GM21529 (cell line): ENCODE measurements at regions not wholly inside any gene's neighbourhood (a gene's known extent, or its start where the extent isn't known, plus 50 kb on each side); places are given as distances from the start of the nearest gene placed in this dataset.

Source experiments
- ATAC-seq: cut with Tn5 transposase; IDR thresholded peaks from one replicate; pipeline ENCODE4 v1.9.1; 2021; ENCODE audit not compliant: unreplicated experiment

DNA sequence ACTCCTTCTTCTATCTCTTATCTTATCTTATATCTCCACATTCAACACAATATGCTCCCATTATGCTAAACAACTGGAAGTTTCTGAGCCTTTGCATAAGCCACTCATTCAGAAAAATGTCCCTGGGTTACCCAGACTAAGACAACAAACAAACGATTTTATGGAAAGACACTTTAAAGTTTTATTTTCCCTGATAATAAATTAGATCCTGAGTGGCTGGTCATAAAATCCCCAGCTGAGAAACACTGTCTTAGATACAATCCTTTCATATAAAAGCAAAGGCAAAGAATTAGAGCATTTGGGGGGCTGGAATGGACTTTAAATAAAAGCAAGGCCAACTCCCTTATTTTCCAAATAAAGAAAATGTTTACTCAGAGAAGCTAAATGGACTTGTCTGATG lies 322.3 kb downstream of the GBE1 start:
- ATAC-seq = no peak

DNA sequence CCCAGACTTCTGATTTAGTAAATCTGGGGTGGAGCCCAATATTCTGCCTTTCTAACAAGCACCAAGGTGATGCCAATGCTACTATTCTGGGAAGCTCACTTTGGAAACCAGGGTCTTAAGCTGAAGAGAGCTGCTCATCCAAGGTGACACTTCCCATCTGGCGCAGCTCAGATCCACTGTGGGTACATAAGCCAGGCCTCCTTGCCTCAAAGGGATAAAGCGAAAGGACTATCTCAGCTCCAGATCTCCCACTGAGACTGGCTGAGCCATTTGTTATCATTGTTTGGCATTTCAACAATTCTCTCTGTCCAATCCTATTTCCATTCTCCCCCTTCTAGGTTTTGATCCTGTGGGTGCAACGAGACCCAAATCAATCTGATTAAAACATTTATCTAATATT lies 323.8 kb downstream of the GBE1 start:
- ATAC-seq = no peak

DNA sequence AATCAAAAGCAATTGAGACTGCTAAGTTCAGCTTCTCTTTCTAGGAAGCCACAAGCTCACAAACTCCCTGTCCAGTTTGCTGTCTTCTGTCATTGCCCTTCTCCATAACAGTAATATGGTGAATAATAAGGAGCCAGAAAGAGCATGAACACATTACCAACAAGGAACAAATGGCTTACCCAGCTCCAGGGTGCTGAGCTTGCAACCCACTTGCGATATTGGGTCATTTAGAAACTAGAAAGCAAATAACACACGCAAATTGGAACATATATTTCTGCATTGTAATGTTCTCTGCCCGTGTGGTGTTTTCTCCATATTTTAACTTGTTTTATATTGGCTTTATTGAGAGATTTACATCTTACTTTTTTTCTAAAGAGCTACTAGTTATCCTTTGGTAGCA lies 325.3 kb downstream of the GBE1 start:
- no peak for ATAC-seq

DNA sequence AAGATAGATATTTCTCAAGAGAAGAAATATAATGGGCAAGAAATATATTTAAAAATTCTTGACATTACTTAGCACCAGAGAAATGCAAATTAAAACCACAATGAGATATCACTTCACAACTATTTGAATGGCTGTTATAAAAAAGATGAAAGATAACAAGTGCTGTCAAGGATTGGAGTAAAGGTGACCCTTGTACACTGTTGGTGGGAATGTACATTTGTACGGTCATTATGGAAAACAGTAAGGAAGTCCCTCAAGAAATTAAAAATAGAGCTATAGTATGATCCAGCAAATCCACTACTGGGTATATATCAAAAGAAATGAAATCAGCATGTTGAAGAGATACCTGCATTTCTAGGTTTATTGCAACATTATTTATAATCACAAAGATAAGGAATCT lies 326.4 kb downstream of the GBE1 start:
- no peak for ATAC-seq

DNA sequence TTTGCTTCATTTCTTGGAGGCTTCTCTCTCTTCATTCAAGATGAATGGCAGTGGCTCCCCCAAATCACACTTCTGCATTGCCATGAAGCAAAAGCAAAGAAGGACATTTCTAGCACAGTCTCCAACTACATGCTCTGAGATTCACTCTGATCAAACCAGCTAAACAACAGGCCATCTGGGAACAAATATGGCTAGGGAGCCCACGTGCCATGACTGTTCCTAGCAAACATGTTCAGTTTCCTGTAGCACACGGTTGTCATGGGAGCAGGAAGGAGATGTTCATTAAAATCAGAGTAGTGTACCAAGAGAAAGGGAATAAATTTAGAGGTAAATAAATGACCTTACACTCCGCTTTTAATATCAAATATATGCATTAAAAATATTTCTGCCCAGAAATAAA lies 327.3 kb downstream of the GBE1 start:
- no peak for ATAC-seq

DNA sequence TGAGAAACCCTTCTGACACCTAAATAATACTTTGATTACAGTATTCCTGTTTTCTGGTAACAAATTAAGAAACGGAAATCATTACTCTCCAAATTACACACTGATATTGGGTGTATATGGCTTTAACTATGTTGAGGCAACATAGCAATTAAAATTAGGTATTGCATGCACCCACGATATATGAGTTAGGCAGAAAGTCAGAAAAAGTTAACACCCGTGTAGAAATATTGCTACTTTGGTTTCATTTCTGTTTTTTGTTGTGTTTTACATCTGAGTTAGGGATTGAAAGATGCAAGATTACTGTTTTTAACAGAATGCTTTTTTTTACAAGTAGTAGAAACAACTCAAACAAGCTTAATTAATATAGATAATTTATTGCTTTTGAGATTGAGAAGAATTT lies 327.8 kb downstream of the GBE1 start:
- no peak for ATAC-seq

DNA sequence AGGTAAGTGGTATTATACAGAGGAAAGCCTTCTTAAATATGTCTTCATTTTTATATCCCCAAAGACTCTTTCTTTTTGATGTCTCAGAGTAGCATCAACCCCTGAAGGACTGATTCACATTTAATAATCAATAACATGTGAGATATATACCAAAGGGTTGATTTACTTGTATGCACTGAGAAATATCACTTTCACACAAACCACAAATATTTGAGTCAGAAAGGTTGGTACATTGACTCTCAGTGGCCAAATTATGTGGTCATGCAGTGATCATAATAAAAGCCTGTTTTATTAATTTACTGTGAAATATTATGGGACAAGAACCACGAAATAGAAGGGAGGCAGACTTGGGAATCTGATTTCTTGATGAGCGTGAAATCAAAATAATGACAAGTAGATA lies 329.0 kb downstream of the GBE1 start:
- no peak for ATAC-seq

DNA sequence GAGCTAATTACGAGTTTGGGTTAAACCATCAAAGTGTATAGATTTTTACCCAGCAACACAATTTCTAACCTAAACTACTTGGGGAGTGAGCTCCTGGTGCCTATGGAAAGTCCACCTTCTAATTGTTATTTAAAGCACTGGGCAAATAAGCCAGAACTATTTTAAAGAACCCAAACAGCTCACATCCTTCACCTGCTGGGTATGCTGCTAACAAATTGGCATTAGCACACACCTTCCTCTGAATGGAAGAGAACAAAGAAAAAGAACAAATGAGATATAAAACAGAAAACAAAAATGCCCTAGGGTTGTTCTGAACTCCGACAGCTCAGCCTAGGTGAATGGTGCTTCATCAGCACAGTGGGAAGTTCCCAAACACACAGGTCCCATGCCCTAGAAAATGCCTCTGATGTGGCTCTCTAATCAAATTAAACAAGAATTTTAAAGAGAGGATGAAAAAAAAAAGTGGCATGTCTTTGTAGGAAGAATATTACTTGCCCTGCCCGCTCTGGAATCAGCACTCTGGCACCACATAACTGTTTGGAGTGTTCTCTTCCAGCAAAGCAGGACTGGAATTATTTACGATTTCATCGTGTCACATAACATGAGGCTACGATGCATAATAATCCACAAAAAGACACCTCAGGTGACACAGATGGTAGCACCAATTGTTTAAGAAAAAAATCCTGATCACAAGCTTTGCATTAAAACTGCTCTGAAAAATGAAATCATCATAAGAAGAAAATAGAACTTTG lies 334.4 kb downstream of the GBE1 start:
- no peak for ATAC-seq

DNA sequence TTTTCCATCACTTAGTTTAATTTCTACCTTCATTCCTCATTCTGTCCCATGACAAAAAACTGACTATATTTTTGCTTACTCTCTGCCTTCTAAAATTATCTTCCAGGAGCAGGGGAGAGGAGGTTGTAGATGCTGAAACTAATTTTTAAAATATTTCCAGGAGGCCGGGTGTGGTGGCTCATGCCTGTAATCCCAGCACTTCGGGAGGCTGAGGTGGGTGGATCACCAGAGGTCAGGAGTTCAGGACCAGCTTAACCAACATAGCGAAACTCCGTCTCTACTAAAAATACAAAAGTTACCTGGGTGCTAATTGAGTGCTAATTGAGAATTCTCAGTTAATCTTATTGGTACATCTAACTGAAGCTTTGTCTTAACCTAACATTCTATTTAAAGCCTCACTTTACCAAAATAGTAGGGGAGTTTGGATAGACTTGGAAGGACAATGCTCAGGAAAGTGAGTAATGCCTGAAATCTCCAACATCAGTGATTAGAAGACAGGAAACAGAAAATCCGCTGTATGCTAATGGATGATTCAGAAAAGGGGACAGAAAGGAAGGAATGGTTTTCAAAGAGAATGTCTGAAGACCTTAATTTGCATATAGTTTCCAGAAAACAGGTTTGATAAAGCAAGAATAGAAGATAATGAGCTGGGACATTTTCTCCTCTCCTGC lies 336.1 kb downstream of the GBE1 start:
- ATAC-seq = no peak

DNA sequence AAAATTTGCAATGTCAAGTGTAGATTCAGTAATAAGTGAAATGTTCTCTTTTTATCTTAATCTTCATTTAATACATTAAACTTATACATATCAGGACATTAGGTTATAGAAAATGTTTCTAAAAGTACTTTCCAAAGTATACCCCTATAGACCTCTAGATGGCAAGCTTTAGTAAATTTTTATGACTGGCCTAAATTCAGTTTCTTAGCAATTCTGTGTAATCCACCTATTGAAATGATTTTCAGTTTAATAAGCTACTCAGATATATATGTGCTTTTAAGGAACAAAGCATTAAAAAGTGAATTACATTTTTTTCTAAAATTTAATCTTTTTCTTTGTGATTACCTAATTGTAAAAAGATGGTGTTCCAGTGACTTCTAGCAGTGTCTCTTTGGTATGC lies 342.2 kb downstream of the GBE1 start:
- ATAC-seq = no peak

DNA sequence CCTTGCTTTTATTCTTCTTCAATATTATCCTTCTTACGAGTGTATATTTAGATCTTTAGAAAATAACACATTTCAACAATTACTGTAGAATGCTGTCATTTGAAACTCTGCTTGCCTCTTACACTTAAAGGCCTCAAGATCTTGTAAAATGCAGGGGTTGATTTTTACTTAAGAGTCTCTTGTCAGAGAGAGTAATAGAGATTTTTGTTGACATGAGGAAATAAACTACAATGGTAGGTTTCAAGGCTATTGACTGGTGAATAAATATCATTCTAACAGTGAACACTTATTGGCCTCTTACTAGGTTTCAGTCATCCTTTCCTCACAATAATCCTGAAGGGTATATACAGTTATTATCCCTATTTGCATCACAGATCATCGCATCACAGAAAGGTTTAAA lies 344.6 kb downstream of the GBE1 start:
- no peak for ATAC-seq

DNA sequence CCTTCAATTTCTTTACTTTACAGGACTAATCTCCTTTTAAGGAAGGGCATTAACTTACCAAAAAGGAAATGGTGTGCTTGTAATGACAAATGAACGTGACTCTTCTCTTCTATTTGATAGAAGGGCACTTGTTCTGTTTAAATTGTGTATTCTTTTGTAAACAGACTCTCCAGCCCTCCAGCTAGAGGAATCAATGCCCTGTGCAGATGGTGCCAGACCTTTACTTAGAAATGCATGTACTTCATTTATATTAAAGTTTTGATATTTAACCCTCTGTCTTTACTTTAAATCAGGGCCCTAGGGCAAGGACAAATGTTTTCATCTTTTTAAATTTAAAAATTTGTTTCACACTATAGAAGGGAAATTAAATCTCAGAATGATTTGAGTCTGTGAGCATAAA lies 355.1 kb downstream of the GBE1 start:
- ATAC-seq = no peak

DNA sequence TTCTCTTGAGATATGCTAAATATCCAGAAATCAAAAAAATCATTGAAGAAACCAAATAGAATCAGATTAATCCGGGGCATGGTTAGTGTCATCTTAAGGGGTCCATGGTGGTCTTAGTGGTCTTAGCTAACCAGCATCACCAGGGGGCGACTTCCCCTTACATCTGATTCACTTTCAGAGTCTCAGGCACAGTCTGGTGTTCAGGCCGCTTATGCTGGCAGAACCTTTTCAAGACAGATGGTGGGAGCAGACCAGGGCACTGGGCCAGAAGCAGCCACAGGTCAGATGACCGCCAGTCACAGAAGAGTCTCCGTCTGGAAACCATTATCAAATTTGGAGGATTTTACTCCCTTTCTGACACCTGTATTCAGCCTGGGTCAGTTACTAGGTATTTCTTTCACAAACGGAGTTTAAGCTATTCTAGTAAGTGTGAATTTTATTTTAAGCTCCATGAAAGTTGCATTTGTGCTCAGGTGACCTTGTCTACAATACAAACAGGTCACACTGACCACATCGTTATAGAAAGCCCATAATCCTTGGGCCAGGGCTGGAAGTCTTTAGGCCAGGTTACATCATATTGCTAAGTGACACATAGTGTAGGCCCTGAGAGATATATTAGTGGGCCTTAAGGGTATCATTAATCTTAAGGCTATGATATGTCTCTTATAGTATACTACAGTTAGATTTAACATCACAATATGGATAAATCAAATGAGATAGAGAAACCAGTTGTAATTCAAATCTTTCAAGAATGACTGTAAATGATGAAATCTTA lies 365.5 kb downstream of the GBE1 start:
- no peak for ATAC-seq

DNA sequence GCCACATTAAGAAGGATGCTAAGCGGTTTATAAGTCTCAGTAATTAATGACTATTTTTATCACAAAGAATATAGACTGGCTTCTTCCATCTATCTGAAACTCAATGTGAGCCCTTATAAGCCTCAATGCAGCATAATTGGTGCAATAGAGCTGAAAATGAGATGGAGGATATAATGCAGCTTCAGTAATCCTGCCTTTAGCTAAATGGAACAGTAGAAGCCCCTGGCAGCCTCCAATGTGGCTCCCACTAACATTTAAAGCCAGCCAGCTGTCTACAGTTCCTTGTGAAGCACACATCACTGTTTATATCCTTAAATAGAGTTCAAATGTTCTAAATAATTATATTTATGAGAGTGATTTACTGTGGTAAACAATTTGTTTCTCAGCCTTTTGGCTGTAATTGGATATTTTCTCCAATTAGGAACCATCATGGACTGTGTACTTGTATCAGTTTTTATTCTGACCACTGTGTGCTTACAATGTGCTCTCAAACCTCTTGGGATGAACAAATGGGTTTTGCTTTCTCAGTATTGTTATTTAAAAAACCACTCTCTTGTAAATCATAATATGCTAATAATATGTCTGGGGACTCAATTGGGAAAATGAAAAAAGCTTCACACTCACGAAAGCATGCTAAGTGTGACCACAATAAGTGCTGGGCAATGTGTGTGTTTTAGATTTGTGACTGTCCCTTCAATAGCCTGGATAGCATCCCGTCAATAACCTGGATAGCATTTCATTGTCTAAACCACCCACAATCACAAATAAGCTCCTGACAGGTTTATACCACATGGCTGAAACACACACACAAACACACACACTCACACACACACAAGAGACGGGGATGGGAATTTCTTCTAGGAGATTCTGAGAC lies 366.6 kb downstream of the GBE1 start:
- no peak for ATAC-seq

DNA sequence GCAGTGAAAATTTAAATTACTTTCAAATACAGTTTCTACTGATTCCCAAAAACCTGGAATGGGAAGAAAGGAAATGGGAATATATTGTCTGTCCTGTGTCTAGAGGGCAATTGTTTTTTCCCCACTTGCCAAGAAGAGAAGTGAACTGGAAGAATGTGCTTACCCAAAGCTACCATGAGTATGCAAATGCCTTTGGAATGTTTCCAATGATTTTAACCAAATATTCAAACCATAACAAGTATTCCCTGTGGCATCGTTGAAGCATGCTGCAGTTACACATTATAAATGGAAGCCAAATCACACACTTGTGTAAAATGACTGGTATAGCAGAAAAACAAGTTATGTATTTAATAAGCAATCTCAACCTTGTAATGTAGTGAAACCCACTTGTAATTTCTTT lies 368.2 kb downstream of the GBE1 start:
- no peak for ATAC-seq

DNA sequence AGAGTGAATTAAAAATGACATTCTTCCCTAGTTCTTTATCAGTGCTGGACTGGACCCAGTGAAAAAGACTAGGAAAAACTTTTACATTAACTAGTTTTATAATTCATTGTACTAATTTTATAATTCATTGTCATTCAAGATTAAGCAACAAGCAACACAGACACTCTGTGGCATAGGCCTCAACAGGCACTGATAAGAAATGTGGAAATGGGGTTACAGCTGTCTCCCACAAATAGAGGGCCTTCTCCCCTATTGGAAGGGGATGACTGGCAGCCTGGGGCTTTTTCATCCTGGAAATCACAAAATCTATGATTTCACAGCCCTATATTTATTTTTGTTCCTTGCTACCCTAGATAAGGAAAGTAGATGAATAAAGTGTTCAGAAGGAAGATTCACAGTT lies 370.6 kb downstream of the GBE1 start:
- ATAC-seq = no peak

DNA sequence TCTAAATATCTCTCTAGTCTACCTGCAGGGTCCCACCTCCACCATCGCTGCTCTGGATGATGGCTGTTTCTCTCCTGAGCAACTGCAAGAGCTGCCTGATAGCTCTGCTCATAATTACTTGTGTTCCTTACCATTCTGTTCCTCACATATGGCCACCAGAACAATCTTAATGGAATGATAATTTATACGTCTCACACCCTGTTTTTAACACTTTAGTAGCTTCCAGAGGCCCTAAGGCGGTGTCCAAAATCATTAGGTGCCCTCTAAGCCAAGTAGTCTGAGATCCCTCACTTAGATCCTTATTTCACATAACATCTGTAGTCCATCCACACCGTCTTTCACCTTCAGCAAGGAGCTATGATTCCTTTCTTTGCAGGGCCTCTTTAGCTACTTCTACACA lies 373.3 kb downstream of the GBE1 start:
- ATAC-seq = no peak

DNA sequence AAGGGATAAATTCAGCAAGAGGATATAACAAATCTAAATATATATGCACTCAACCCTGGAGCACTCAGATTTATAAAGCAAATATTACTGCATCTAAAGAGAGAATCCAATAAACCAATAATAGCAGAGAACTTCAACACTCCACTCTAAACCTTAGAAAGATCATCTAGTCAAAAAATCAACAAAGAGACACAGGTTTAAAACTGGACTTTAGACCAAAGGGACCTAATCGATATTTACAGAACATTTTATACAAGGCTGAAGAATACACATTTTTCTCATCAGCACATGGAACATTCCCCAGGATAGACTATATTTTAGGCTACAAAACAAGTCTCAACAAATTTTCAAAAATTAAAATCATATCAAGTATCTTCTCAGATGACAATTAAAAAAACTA lies 379.0 kb downstream of the GBE1 start:
- no peak for ATAC-seq

DNA sequence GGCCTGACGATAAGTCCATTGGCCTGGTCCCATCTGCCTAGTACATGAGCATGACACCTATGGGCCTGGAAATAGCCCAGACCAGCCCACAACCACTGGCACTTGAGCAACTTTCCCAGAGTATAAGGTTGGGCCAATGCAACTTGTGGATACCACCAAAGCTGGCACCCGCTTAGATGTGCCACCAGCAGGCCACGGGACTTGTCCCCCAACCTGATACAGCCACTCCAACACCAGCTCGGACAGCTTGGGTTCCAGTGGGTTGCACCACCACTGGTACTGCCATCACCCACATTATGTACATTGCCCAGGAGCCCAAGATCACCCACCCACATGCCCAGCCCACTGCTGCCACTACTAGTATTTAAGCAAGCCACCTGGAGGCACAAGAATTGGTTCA lies 381.2 kb downstream of the GBE1 start:
- ATAC-seq = no peak

DNA sequence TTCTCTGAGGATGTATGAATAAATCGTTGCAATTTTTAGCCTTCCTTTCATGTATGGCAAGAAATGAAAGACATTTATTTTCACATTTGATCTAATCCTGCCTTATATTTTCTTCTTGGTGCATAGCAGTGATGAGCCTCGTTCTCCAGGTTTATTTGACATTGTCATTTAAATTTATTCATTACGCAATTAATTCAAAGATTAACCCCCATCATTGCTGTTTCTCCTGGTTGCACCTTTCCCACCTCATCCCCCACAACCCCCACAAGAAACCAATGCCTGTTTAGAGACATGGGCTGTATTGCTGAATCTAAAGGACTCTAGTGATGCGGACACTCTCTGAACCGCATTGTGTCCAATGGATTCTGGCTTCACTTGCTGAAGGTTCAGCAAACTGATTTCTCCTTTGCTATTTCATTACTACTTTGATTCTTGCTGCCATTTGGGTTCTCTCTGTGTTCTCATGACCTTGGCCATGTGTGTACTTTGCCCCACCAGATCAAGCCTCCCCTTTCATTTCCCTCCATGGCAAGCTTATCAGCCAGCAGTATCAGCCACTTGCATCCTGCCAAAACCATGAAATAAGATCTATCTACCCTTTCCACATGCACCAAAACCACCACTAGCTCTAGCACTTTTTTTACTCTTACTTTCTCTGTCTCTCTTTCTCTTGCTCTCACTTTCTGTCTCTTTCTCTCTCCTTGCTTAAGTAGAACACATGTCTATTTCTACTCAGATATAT lies 382.7 kb downstream of the GBE1 start:
- ATAC-seq = no peak

DNA sequence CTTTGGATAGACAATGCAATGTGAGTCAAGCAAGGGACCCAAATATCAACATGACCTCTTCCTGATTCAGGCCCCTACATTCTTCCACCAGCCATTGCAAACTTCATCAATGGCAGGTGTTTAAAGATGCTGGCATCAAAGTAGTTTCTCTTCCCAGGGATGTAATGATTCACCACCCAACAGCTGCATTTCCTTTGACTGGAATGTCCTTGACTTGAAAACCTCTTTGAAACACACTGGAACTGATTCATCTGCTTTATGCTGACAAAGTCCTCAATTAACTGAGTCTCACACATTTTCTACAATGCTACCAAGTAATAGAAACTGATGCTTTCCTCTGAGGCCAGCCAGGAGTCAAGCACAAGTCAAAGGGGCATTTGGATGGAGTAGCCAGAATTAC lies 385.5 kb downstream of the GBE1 start:
- ATAC-seq = no peak
